IMR-90 (cell line): ENCODE measurements at regions not wholly inside any gene's neighbourhood (a gene's known extent, or its start where the extent isn't known, plus 50 kb on each side); places are given as distances from the start of the nearest gene placed in this dataset.
A peak's percentile ranks its signal among the peaks of the same experiment; 100 is the strongest.

Source experiments
- ATAC-seq: fragments of 200-7000 bp; cut with Tn5 transposase; 2 replicates; pipeline ENCODE4 v1.9.1; 2020; ENCODE audit warnings: low read depth, mild to moderate bottlenecking, moderate library complexity
- BruUV-seq: library from RNA; stranded (reverse); fragments of 400-500 nt; replicated peaks from 2 replicates; lab custom pipeline; 2021; lab: Mats Ljungman, UMichigan
- CTCF ChIA-PET: fragments of 300-600 bp; formaldehyde crosslinking; extraction: SDS; loops from one replicate; lab custom pipeline; 2021; ENCODE audit warnings: antibody characterized with exemption; lab: Yijun Ruan, JAX
- POLR2A ChIA-PET: fragments of 300-600 bp; sonication (Branson Sonifier 250); formaldehyde crosslinking; loops from one replicate; lab custom pipeline; 2022; ENCODE audit warnings: antibody characterized with exemption; ENCODE audit not compliant: unreplicated experiment; lab: Charles Lee
- DNase-seq: peaks from one replicate; pipeline ENCODE4 v3.0.0; 2013
- H2AFZ ChIP-seq: replicated peaks from 2 replicates; pipeline ENCODE3; 2013; ENCODE audit warnings: low read length, mild to moderate bottlenecking; ENCODE audit not compliant: poor library complexity
- H2AK5ac ChIP-seq: 2 replicates; pipeline ENCODE4 v1.6.1; 2013; ENCODE audit warnings: low read depth, low read length, inconsistent platforms
- H2AK9ac ChIP-seq: replicated peaks from 2 replicates; pipeline ENCODE3; 2013; ENCODE audit warnings: mild to moderate bottlenecking, low read depth, low read length, moderate library complexity; ENCODE audit not compliant: poor library complexity
- H2BK120ac ChIP-seq: 2 replicates; pipeline ENCODE4 v1.6.1; 2013; ENCODE audit warnings: low read depth, low read length, inconsistent platforms
- H2BK15ac ChIP-seq: 3 replicates; pipeline ENCODE4 v1.6.1; 2013; ENCODE audit warnings: low read depth, low read length, inconsistent platforms
- H2BK20ac ChIP-seq: 2 replicates; pipeline ENCODE4 v1.6.1; 2013; ENCODE audit warnings: low read depth, mild to moderate bottlenecking, inconsistent platforms, low read length, moderate library complexity
- H2BK5ac ChIP-seq: 2 replicates; pipeline ENCODE4 v1.6.1; 2013; ENCODE audit warnings: mild to moderate bottlenecking, low read depth, low read length, inconsistent platforms; ENCODE audit not compliant: poor library complexity, severe bottlenecking
- H3K14ac ChIP-seq: replicated peaks from 2 replicates; pipeline ENCODE4 v1.6.1; 2013; ENCODE audit warnings: low read depth, low read length, inconsistent platforms
- H3K18ac ChIP-seq: 2 replicates; pipeline ENCODE4 v1.6.1; 2013; ENCODE audit warnings: low read depth, low read length, control low read depth
- H3K23ac ChIP-seq: 2 replicates; pipeline ENCODE4 v1.6.1; 2013; ENCODE audit warnings: low read depth, low read length, inconsistent platforms
- H3K27ac ChIP-seq: 2 replicates; pipeline ENCODE4 v1.5.1; 2013; ENCODE audit warnings: mild to moderate bottlenecking, control low read depth, low read length; ENCODE audit not compliant: insufficient read depth
- H3K27me3 ChIP-seq: 2 replicates; pipeline ENCODE4 v1.6.1; 2013; ENCODE audit warnings: low read length; ENCODE audit not compliant: control insufficient read depth, insufficient read depth
- H3K36me3 ChIP-seq: 2 replicates; pipeline ENCODE4 v1.6.1; 2013; ENCODE audit warnings: low read length, mixed read lengths; ENCODE audit not compliant: control insufficient read depth, insufficient read depth
- H3K4ac ChIP-seq: 2 replicates; pipeline ENCODE4 v1.6.1; 2013; ENCODE audit warnings: low read depth, low read length, inconsistent platforms
- H3K4me1 ChIP-seq: 2 replicates; pipeline ENCODE4 v1.6.1; 2013; ENCODE audit warnings: low read length, mixed read lengths; ENCODE audit not compliant: control insufficient read depth, insufficient read depth
- H3K4me2 ChIP-seq: 2 replicates; pipeline ENCODE4 v1.6.1; 2013; ENCODE audit warnings: low read depth, mild to moderate bottlenecking, control low read depth, low read length, moderate library complexity
- H3K4me3 ChIP-seq: 2 replicates; pipeline ENCODE4 v1.5.1; 2013; ENCODE audit warnings: low read depth, mild to moderate bottlenecking, control low read depth, low read length, moderate library complexity; ENCODE audit not compliant: insufficient read depth
- H3K56ac ChIP-seq: 2 replicates; pipeline ENCODE4 v1.6.1; 2013; ENCODE audit warnings: low read length, inconsistent platforms; ENCODE audit not compliant: insufficient read depth; ENCODE audit errors: extremely low read depth
- H3K79me1 ChIP-seq, 2 experiments: 2 replicates each; pipeline ENCODE4 v1.6.1; 2013; ENCODE audit warnings: low read length in 2 of 2, inconsistent platforms in 1 of 2, low read depth in 1 of 2
- H3K9ac ChIP-seq: 2 replicates; pipeline ENCODE4 v1.6.1; 2013; ENCODE audit warnings: low read depth, low read length, control low read depth
- H3K9me1 ChIP-seq: 2 replicates; pipeline ENCODE4 v1.6.1; 2013; ENCODE audit warnings: low read length, inconsistent platforms; ENCODE audit not compliant: insufficient read depth
- H3K9me3 ChIP-seq: 2 replicates; pipeline ENCODE4 v1.6.1; 2013; ENCODE audit warnings: low read length; ENCODE audit not compliant: control insufficient read depth, insufficient read depth
- H4K20me1 ChIP-seq: 2 replicates; pipeline ENCODE4 v1.6.1; 2013; ENCODE audit warnings: low read length, inconsistent platforms; ENCODE audit not compliant: insufficient read depth
- H4K5ac ChIP-seq: 2 replicates; pipeline ENCODE4 v1.6.1; 2013; ENCODE audit warnings: mild to moderate bottlenecking, low read depth, low read length, control low read depth
- H4K8ac ChIP-seq, 2 experiments: 2 replicates each; pipeline ENCODE4 v1.6.1; 2013; ENCODE audit warnings: low read depth in 2 of 2, low read length in 2 of 2, control low read depth in 1 of 2, inconsistent platforms in 1 of 2
- H4K91ac ChIP-seq: 2 replicates; pipeline ENCODE4 v1.6.1; 2013; ENCODE audit warnings: low read depth, low read length, inconsistent platforms; ENCODE audit not compliant: insufficient read depth
- POLR2A ChIP-seq: IDR thresholded peaks from 2 replicates; pipeline ENCODE4 v1.6.1; 2012; ENCODE audit warnings: mild to moderate bottlenecking, low read depth, low read length
- RAD21 ChIP-seq: IDR thresholded peaks from 2 replicates; pipeline ENCODE4 v1.6.1; 2012; ENCODE audit warnings: low read length, improper control_type of control experiment
- RFX5 ChIP-seq: IDR thresholded peaks from 2 replicates; pipeline ENCODE4 v1.8.0; 2012; ENCODE audit warnings: low read depth, mild to moderate bottlenecking, low read length, moderate library complexity
- WGBS, 2 experiments: methylation state at CpG; one replicate each; pipeline versions ENCODE4 v1.1.5 to v1.1.7; 2013; ENCODE audit warnings: missing lambda C conversion rate in 2 of 2; ENCODE audit not compliant: insufficient read length in 1 of 2; ENCODE audit errors: extremely low coverage in 2 of 2; 5-methylcytosine and 5-hydroxymethylcytosine counted together
- dilution Hi-C: fragments of 300-500 bp; cut with HindIII; formaldehyde crosslinking; loops from one replicate; pipeline ENCODE4 v1.14.3; 2018; ENCODE audit warnings: low sequenced_read_pairs; ENCODE audit not compliant: unreplicated experiment
- in situ Hi-C: fragments of 300-500 bp; cut with MboI; formaldehyde crosslinking; loops from 3 replicates; pipeline ENCODE4 v1.14.3; 2019; ENCODE audit warnings: low sequenced_read_pairs, inconsistent platforms, mixed read lengths
- intact Hi-C: fragments of 100-400 bp; cut with micrococcal nuclease; formaldehyde crosslinking; loops from 2 replicates; pipeline ENCODE4 v1.10.0; 2022

GRCh38 chr14:51443195-51444018 is 203.4 kb downstream of the TMX1 start:
- H3K4me1 ChIP-seq = peaks cover 17% of the 10 kb centered on the region
- peak overlapping the region; percentile 83 for H2BK15ac ChIP-seq
- peak; percentile 21 for ATAC-seq
- in situ Hi-C loops (no loop called here), dilution Hi-C loops (no loop called here), intact Hi-C loops (loop anchor here (2.0 to 5.0 kb wide), 3 partner anchors 111 to 154 kb away; no protein-coding TSS in a partner anchor)
- 60% methylated on average over 1 of the region's 5 CpGs; no CpG with 5 or more reads in 1 of the 2 experiments for WGBS, 2 experiments
- peak overlapping the region; percentile 37; the same call in 1 of the 2 replicates for H4K5ac ChIP-seq
- H3K36me3 ChIP-seq = no peaks in the 10 kb centered on the region
- H3K4me2 ChIP-seq = peak overlapping the region; percentile 49
- peak overlapping the region; percentile 30 to 98 for H4K8ac ChIP-seq
- H3K4ac ChIP-seq = peak overlapping the region; percentile 100
- H2AFZ ChIP-seq = peak overlapping the region; percentile 29
- no peak overlapping the region for H3K4me3 ChIP-seq
- peak overlapping the region; percentile 98 for H3K56ac ChIP-seq
- peak; percentile 61 for DNase-seq
- ChIA-PET CTCF (no interaction called here), POLR2A (interaction anchor here (0.5 to 1.9 kb wide), 5 partner anchors 34 to 208 kb away, joined by 3 to 6 read pairs (median 3); partner anchors contain the start of gene FRMD6)
- H2BK20ac ChIP-seq = peak overlapping the region; percentile 96
- H3K9me1 ChIP-seq = peaks cover 16% of the 10 kb centered on the region; the same call in 1 of the 2 replicates
- peak overlapping the region; percentile 9; the same call in 1 of the 2 replicates for H3K9ac ChIP-seq
- peak overlapping the region; percentile 96 for H2AK9ac ChIP-seq
- H3K79me1 ChIP-seq = peaks cover 0 to 13% of the 10 kb centered on the region in 2 experiments; a peak in 1 of 4 replicates
- H3K14ac ChIP-seq = peak overlapping the region; percentile 98
- TF ChIP-seq POLR2A (no peak), RFX5 (no peak), RAD21 (no peak)
- peak overlapping the region; percentile 99 for H4K91ac ChIP-seq
- H3K18ac ChIP-seq = peak overlapping the region; percentile 87
- H2AK5ac ChIP-seq = peak overlapping the region; percentile 83
- H3K27me3 ChIP-seq = no peaks in the 10 kb centered on the region
- H3K9me3 ChIP-seq = no peaks in the 10 kb centered on the region
- H4K20me1 ChIP-seq = no peaks in the 10 kb centered on the region
- peak overlapping the region; percentile 99 for H3K23ac ChIP-seq
- H3K27ac ChIP-seq = peak overlapping the region; percentile 68
- peak overlapping the region; percentile 98 for H2BK120ac ChIP-seq
- peak overlapping the region; percentile 90 for H2BK5ac ChIP-seq
- BruUV-seq = no TSS peak
